Right renal cortex interstitium (tissue), 3 donors: ENCODE measurements at regions not wholly inside any gene's neighbourhood (a gene's known extent, or its start where the extent isn't known, plus 50 kb on each side); places are given as distances from the start of the nearest gene placed in this dataset.
"Not testable (repeated sequence)": the region's sequence is repeated elsewhere in the genome, so short reads cannot be mapped to it uniquely, and the experiment has no call there.

ENCODE experiments used
- DNase-seq, 3 donors: peaks; one replicate each; pipeline ENCODE4 v3.0.0-alpha.2; 2013; ENCODE audit warnings: low read depth in 3 of 3, low spot score in 2 of 3

DNA sequence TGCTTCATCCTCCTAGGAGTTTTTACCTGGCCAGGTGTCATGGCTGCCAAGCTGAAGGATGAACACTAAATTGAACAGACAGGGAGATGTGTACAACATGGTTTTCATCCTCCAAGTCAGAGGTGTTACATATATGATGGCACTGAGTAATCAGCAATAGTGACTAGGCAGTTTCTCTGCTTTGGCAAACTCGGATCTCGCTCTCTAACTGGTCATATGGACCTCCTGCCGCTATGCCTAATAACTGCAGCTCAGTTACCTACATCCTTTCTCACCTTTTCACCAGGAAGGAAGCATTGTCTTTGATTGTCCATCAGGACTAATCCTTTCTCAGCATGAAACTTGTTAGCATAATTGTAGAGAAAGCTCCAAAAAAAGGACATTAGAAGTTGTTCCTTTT, 175.9 kb upstream of the PLSCR5 start:
- DNase-seq = no peak

- no peak for DNase-seq
These were observed 175.1 kb upstream of the PLSCR5 start for GRCh38 chr3:146780251-146780650.

- no peak for DNase-seq
These were observed 172.8 kb upstream of the PLSCR5 start for GRCh38 chr3:146777941-146778340.

DNA sequence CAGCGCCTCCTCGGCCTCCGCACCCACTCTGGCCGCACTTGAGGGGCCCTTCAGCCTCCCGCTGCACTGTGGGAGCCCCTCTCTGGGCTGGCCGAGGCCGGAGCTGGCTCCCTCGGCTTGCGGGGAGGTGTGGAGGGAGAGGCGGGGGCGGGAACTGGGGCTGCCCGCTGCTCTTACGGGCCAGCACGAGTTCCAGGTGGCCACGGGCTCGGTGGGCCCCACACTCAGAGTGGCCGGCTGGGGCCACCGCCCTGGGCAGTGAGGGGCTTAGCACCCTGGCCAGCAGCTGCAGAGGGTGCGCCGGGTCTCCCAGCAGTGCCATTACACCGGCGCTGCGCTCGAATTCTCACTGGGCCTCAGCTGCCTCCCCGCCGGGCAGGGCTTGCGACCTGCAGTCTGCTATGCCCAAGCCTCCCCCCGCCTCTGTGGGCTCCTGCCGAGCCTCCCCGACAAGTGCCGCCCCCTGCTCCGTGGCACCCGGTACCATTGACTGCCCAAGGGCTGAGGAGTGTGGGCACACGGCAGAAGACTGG, 167.1 kb upstream of the PLSCR5 start:
- DNase-seq = no peak

DNA sequence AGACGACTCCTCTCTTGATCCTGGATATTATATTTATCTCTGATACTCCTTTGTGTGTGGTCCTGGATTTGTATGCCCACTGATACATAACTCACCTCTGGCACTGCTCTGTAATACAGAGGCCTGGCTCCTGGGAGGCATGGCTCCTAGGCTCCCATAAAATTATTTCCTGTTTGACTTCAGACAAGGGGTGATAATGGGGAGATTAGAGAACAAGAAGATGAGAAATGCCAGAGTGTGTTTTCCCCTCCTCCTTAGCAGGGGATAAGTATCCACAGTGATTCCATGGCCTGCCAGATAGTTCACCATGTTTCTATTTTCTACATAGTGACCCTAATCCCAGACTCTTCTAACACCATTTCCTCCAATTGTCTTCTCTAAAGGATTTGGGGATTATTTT, 165.7 kb upstream of the PLSCR5 start:
- no peak for DNase-seq

DNA sequence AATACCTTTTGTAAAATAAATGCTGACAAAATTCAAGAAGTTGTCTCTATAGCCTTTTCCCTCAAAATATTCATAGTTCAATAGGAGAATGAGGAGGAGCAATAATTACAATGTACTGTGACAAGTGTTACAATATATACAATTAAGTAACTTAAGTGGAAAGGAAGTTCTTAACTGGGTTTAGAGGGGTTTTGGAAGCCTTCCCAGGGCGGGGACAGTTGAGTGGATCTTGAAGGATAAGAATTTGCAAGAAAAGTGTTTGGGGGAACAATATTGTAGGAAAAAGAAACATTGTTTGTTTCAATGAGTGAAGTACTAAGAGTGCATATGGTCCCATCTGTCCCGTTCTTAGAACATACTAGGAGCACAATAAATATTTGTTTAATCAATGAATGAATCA, 165.2 kb upstream of the PLSCR5 start:
- DNase-seq = no peak

GRCh38 chr3:146757759-146758158, 152.6 kb upstream of the PLSCR5 start:
- DNase-seq = no peak

GRCh38 chr3:146750196-146750595, 145.1 kb upstream of the PLSCR5 start:
- no peak for DNase-seq

DNA sequence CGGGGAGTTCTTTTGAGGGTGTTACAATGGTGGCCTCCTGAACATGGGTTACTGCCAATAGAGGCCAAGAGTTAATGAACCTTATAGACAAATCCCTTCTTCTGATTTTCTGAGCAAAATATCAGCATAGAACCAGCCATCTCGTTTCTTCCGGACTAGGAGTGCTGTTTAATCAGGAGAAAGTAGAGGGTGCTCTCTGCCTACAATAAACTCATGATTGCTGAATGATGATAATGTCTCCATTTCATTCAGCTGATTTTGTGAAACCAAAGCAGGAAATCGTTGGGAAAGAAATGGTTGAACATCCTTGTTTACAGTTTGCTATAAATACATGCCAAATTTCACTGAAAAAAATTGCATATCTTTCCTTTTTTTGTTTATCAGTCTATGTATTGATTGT, 142.8 kb upstream of the PLSCR5 start:
- DNase-seq = no peak

GRCh38 chr3:146747051-146747450, 141.9 kb upstream of the PLSCR5 start:
- no peak for DNase-seq

DNA sequence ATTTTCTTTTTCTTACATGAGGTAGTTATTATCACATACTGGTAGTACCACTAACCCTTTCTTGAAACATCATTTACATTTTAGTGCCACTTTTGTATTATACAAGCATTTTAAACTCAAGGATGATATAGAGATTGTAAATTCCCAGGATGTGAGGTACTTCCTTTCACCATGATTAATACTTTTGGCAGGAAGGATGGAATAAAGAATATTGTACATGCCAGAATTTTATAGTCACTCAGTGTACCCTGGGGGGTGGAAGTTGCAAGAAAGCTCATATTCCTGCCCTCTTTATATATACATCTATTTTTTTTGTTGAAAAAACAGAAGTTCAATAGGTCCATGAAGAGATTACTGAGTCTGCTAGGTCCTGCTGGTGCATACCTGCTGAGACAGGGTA, 141.0 kb upstream of the PLSCR5 start:
- DNase-seq = no peak

GRCh38 chr3:146739203-146739671, 134.1 kb upstream of the PLSCR5 start:
- no peak for DNase-seq

GRCh38 chr3:146732325-146732724, 127.2 kb upstream of the PLSCR5 start:
- no peak for DNase-seq

- no peak for DNase-seq
These were observed 110.0 kb upstream of the PLSCR5 start for GRCh38 chr3:146715170-146715569.

GRCh38 chr3:146712806-146713205, 107.7 kb upstream of the PLSCR5 start:
- DNase-seq = no peak

DNA sequence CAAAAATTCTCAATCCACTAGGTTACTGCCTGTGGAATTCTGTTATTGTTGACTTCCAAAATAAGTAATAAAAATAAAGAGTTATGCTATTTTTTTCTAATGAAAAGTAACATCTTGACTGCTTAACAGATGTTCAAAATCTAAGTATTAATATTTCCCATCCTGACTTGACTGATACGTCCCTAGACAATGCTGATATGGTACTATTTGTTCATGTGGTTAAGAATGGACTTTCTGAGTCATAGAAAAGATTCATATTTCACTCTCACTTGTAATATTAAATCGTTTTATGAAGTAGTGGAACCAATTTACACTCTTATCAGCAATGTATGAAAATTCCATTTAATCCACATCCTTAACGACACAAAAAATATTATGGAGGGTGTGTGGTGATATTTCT, 104.8 kb upstream of the PLSCR5 start:
- DNase-seq = no peak

DNA sequence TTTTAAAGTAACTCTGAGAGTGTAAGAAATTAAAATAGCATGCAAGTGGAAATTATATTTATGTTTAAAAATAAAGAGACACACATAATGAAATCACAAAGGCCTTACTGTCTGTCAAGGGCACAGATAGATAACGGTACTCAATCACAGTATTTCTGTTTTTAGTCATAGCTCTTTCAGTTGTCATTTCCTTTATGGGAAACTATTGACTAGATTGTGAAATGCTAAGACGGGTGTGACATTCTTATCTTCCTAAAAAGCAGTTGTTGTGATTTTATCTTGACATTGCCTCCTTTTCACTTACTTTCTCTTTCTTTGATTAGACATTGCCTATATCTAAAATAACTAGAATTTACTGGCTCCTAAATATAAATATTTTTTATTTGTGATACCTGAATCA, 100.1 kb upstream of the PLSCR5 start:
- no peak for DNase-seq

DNA sequence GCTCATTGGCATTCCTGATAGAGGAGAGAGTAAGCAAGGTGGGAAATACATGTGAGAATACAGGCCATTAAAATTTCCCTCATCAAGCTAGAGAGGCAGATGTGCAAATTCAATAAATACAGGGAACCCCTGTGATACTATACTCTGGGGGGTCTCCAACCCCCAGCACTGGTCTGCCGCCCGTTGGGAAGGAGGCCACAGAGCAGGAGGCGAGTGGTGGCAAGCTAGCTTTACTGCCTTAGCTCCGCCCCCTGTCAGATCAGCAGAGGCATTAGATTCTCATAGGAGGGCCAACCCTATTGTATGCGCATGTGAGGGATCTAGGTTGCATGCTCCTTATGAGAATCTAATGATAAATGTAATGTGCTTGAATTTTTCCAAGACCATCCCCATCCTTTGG, 97.1 kb upstream of the PLSCR5 start:
- DNase-seq = no peak

DNA sequence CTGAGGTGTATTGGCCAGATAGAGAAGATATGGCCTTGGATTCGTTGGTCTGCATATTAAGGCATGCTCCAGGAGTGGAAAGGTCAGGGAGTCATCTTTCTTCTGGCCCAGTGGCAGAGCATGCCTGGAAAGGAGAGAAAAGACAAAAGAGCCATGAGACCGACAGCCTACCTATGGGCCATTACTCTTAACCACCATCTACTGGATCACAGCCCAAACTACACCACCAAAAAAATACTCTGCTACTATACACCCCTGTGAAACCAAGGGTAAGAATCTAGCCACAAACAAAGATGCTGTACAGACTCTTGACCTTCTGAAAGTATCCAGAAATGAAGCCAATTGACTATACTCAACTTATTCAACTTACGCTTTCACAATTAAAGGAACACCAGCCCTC, 96.1 kb upstream of the PLSCR5 start:
- no peak for DNase-seq

GRCh38 chr3:146700025-146700424, 94.9 kb upstream of the PLSCR5 start:
- not testable (repeated sequence) for DNase-seq

GRCh38 chr3:146692254-146692653, 87.1 kb upstream of the PLSCR5 start:
- no peak for DNase-seq

DNA sequence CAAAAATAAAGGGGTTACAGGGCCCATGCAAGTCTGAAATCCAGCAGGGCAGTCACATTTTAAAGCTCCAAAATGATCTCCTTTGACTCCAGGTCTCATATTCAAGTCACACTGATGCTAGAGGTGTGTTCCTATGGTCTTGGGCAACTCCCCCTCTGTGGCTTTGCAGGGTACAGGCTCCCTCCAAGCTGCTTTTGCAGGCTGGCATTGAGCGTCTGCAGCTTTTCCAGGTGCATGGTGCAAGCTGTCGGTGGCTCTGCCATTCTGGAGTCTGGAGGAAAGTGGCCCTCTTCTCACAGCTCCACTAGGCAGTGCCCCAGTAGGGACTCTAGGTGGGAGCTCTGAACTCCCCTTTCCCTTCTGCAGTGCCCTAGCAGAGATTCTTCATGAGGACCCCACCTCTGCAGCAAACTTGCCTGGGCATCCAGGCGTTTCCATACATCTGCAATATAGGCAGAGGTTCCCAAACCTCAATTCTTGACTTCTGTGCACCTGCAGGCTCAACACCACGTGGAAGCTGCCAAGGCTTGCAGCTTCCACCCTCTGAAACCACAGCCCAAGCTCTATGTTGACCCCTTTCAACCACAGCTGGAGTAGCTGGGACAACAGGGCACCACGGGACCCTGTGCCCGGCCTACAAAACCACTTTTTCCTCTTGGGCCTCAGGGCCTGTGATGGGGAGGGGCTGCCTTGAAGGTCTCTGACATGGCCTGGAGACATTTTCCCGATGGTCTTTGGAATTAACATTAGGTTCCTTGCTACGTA, 80.1 kb upstream of the PLSCR5 start:
- no peak for DNase-seq

DNA sequence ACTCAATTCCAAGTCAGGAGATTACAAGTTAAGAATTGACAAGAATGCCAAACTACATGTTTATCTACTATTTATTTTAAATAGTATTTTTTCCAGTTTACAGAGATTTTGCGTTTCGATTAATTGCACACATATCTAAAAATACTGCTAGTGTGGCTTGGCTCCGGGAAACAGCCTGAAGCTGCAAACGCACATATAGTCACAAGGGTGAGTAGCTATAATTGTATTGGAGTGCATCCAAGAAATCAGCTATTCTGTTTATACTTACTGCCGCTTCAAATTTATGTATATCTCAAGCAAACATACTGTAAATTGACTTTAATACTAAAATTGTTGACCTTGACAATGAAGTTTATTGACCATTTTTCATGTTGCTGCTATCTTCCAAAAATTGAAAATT, 77.0 kb upstream of the PLSCR5 start:
- no peak for DNase-seq
